Mucosa of descending colon (tissue), 3 donors: ENCODE measurements at regions not wholly inside any gene's neighbourhood (a gene's known extent, or its start where the extent isn't known, plus 50 kb on each side); places are given as distances from the start of the nearest gene placed in this dataset.

ENCODE experiments used
- ATAC-seq: fragments of 200-7000 bp; cut with Tn5 transposase; one replicate; pipeline ENCODE4 v1.9.1; 2020; ENCODE audit warnings: mild to moderate bottlenecking, moderate library complexity
- DNase-seq, 3 donors: peaks; one replicate each; pipeline ENCODE4 v3.0.0-alpha.2; 2020
- H3K36me3 ChIP-seq: fragments of 200-600 bp; one replicate; pipeline ENCODE4 v1.8.0; 2021; ENCODE audit warnings: low read depth, mild to moderate bottlenecking
- H3K4me1 ChIP-seq: fragments of 200-600 bp; one replicate; pipeline ENCODE4 v1.8.0; 2021; ENCODE audit warnings: low read depth, mild to moderate bottlenecking
- H3K4me3 ChIP-seq: fragments of 200-600 bp; one replicate; pipeline ENCODE4 v1.8.0; 2021; ENCODE audit warnings: mild to moderate bottlenecking
- H3K9me3 ChIP-seq: fragments of 200-600 bp; one replicate; pipeline ENCODE4 v1.8.0; 2021; ENCODE audit warnings: mild to moderate bottlenecking
- CTCF ChIP-seq: fragments of 200-600 bp; IDR thresholded peaks from one replicate; pipeline ENCODE4 v1.8.0; 2022; ENCODE audit warnings: antibody characterized with exemption, mild to moderate bottlenecking
- intact Hi-C, 2 donors: fragments of 100-400 bp; cut with DNase I in 1 of 2; cut with micrococcal nuclease in 1 of 2; formaldehyde crosslinking; loops; one replicate each; pipeline versions ENCODE4 v1.11.0 to v1.11.1; 2022; cut with DNase I, micrococcal nuclease
- donor health status: DM: no; HTN: no; CAD: no; lungs with moderate emphysema.
- donor health status: DM: no; HTN: no; CAD: no.
- donor health status: DM: no; HTN: yes; CAD: no.

DNA sequence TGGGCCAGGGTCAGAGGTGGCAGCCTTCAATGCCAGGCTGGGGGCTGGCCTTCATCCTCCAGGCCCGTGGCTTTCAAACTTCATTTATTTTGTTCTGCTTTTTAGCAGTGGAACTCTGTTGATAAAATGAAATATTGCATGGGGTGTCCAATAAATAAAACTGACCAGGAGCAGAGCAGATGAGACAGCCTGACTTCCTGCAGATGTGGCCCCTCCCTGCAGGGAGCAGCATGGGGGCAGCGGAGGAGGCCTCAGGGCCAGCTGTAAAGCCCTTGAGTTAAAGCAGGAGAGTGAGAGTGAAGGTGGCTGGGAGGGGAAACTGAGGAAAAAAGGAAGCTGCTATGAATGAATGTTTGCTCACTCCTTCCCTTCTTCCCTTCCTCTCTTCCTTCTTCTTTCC lies 120.3 kb downstream of the RPAP3 start:
- Histone ChIP-seq H3K9me3 (no peaks in the 10 kb centered on the region), H3K4me3 (no peak overlapping the region), H3K36me3 (no peaks in the 10 kb centered on the region), H3K4me1 (no peaks in the 10 kb centered on the region)
- intact Hi-C loops: no loop called here
- TF ChIP-seq CTCF: no peak
- no peak for ATAC-seq
- no peak for DNase-seq

DNA sequence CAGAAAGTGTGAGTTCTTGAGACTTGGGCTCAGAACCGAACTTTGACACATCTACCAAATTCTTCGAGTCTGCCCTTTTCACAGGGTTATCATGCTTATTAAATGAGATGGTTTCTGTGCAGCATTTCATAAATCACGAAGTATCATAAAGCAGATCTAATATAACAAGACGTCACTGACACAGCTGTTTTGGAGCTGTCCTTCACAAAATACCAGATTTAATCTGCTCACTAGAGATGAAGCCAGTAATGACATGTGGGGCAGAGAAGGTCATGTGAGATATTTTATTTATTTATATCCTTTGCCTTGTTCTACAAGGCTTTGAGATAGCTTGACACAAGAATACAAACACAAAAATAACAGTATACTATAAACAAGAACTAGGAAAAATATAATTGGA lies 127.0 kb downstream of the RPAP3 start:
- H3K4me1 ChIP-seq: no peaks in the 10 kb centered on the region
- no peak overlapping the region for H3K4me3 ChIP-seq
- no peaks in the 10 kb centered on the region for H3K36me3 ChIP-seq
- ATAC-seq (no peak), DNase-seq (no peak)
- H3K9me3 ChIP-seq: no peaks in the 10 kb centered on the region
- no peak for TF ChIP-seq CTCF
- intact Hi-C loops: no loop called here

DNA sequence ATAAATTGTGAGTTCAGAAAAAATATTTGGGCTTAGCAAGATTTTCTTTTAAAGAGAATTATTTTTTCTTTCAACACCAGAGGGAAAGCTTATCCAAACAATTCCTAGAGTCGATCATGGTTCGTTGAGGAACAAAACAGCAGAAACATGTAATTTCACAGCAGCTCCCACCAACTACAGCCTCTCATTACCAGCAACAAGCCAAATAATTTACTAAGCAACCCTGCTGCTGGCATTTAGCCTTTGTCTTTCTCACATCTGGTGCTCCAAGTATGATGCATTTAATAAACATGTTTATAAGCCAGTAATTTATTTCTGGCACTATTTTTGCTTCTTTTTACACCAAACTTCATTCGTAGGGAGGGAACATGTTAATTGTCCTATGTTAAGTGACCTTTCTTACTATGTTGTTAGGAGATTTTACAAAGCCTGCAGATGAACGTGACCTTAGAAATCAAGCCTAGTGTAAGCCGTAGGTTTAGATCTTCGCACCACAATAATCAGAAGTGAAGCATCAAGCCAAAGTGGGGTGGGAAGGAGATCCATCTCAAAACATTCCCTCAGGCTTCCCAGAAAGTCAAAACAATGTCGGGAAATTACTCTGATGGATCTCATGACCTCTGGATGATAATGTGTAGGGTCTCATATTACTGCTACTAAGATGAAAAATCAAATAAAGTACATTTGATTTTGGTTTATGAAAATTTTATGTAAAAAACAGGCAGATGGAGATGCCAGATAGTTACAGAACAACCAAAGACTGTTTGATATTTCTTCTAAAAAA lies 128.4 kb downstream of the RPAP3 start:
- Histone ChIP-seq H3K36me3 (no peaks in the 10 kb centered on the region), H3K9me3 (no peaks in the 10 kb centered on the region), H3K4me1 (no peaks in the 10 kb centered on the region), H3K4me3 (no peak overlapping the region)
- no peak for TF ChIP-seq CTCF
- DNase-seq (no peak), ATAC-seq (no peak)
- intact Hi-C loops: no loop called here

DNA sequence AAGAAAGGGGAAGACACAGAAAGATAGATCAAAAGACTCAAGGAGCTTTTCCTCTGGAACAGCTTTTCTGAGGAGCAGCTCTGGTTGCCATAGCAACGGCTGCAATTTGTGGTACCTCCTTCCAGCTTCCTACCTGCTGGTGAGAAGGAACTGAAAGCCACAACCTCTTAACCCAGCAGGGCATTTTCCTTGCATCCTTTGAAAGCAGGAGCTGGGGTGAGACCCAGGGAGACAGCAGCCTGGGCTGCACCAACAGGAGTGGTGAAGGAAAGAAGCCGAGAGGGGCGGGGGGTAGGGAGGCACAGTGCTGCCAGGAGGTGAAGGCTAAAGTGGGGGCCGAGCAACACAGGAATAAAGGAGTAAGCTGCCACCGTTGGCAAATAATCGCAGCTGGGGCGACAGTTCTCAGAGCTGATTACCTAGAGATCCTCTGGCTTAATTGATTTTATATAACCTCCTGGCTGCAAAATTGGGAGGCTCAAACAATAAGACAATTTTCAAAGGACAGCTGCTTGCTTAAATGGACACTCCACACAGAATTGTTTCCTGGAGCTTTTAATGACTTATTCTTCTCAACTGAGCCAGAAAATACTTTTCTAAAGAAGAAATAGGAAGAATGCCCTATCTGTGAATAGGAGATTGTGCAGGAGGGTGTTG lies 129.4 kb downstream of the RPAP3 start:
- Histone ChIP-seq H3K9me3 (no peaks in the 10 kb centered on the region), H3K4me3 (no peak overlapping the region), H3K4me1 (no peaks in the 10 kb centered on the region), H3K36me3 (no peaks in the 10 kb centered on the region)
- intact Hi-C loops: no loop called here
- ATAC-seq (no peak), DNase-seq (no peak)
- TF ChIP-seq CTCF: no peak

DNA sequence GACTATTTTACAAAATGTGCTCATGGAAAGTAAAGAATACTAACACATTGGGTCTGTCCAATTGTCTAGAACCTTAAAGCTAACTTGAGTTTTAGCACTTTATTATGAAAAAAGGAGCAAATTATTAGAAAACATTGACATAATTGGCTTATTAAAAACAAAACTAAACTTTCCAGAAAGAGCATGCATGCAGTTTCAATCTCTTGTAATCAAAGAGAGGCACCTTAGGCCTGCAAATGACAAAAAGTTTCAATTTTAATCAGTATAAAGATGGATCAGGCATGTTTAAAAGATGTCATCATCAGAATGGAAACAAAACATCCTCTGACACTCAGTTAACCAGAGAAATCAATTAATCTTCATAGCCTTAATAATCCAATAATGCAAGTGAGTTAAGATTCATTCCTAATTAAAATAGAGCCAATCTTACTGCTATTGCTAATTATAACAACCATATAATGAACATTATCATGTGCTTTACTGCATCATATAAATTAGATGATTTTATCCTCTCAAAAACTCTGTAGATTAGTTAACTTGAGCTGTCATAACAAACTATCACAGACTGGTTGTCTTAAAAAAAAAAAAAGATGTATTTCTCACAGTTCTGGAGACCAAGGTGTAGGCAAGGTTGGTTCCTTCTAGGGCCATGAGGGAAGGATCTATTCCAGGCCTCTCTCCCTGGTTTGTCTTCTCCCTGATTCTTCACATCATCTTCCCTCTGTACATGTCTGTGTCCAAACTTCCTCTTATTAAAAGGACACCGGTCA lies 131.4 kb downstream of the RPAP3 start:
- H3K4me1 ChIP-seq: no peaks in the 10 kb centered on the region
- no peak overlapping the region for H3K4me3 ChIP-seq
- no peak for TF ChIP-seq CTCF
- H3K9me3 ChIP-seq: no peaks in the 10 kb centered on the region
- ATAC-seq (no peak), DNase-seq (no peak)
- intact Hi-C loops: no loop called here
- no peaks in the 10 kb centered on the region for H3K36me3 ChIP-seq
